GM21515 (cell line): ENCODE measurements at regions not wholly inside any gene's neighbourhood (a gene's known extent, or its start where the extent isn't known, plus 50 kb on each side); places are given as distances from the start of the nearest gene placed in this dataset.
"Not testable (repeated sequence)": the region's sequence is repeated elsewhere in the genome, so short reads cannot be mapped to it uniquely, and the experiment has no call there.

Source experiments
- ATAC-seq: cut with Tn5 transposase; IDR thresholded peaks from one replicate; pipeline ENCODE4 v1.9.1; 2021; ENCODE audit not compliant: unreplicated experiment

GRCh38 chr18:961644-962355, 57.1 kb downstream of the ADCYAP1 start:
- ATAC-seq: no peak

- ATAC-seq: no peak
Observed at GRCh38 chr18:963276-963675, 58.6 kb downstream of the ADCYAP1 start.

GRCh38 chr18:965921-966758, 61.5 kb downstream of the ADCYAP1 start:
- no peak for ATAC-seq

GRCh38 chr18:966759-967576, 62.3 kb downstream of the ADCYAP1 start:
- no peak for ATAC-seq

- not testable (repeated sequence) for ATAC-seq
Observed at GRCh38 chr18:968910-969309, 64.2 kb downstream of the ADCYAP1 start.

- not testable (repeated sequence) for ATAC-seq
Observed at GRCh38 chr18:969311-969710, 64.6 kb downstream of the ADCYAP1 start.

- ATAC-seq: not testable (repeated sequence)
Observed at GRCh38 chr18:974606-975005, 69.9 kb downstream of the ADCYAP1 start.

- ATAC-seq: not testable (repeated sequence)
Observed at GRCh38 chr18:976393-977128, 71.9 kb downstream of the ADCYAP1 start.

- not testable (repeated sequence) for ATAC-seq
Observed at GRCh38 chr18:977327-977726, 72.7 kb downstream of the ADCYAP1 start.

- ATAC-seq: not testable (repeated sequence)
Observed at GRCh38 chr18:977732-978131, 73.1 kb downstream of the ADCYAP1 start.

GRCh38 chr18:980586-980985, 75.9 kb downstream of the ADCYAP1 start:
- ATAC-seq: no peak

- no peak for ATAC-seq
Observed at GRCh38 chr18:984004-984403, 79.3 kb downstream of the ADCYAP1 start.

GRCh38 chr18:985212-985661, 80.6 kb downstream of the ADCYAP1 start:
- ATAC-seq: no peak

GRCh38 chr18:986051-986450, 81.4 kb downstream of the ADCYAP1 start:
- ATAC-seq: no peak

- ATAC-seq: no peak
Observed at GRCh38 chr18:986552-986951, 81.9 kb downstream of the ADCYAP1 start.

- no peak for ATAC-seq
Observed at GRCh38 chr18:987325-988186, 82.9 kb downstream of the ADCYAP1 start.

GRCh38 chr18:989425-989824, 84.8 kb downstream of the ADCYAP1 start:
- ATAC-seq: no peak

GRCh38 chr18:990197-990596, 85.5 kb downstream of the ADCYAP1 start:
- ATAC-seq: no peak

- ATAC-seq: no peak
Observed at GRCh38 chr18:991441-991840, 86.8 kb downstream of the ADCYAP1 start.

- ATAC-seq: no peak
Observed at GRCh38 chr18:993560-993959, 88.9 kb downstream of the ADCYAP1 start.
